NOMO-1 treated with dmso at 0.1 percent for 144 hours (cell line): ENCODE measurements at regions not wholly inside any gene's neighbourhood (a gene's known extent, or its start where the extent isn't known, plus 50 kb on each side); places are given as distances from the start of the nearest gene placed in this dataset.
"Not testable (repeated sequence)": the region's sequence is repeated elsewhere in the genome, so short reads cannot be mapped to it uniquely, and the experiment has no call there.

Experiments
- DNase-seq: peaks from one replicate; lab custom pipeline; 2025; ENCODE audit not compliant: unreplicated experiment; lab: John Stamatoyannopoulos, UW

GRCh38 chr12:111274777-111275176, 94.1 kb downstream of the PHETA1 start:
- no peak for DNase-seq

- no peak for DNase-seq
Observed at GRCh38 chr12:111271674-111272418, 97.0 kb downstream of the PHETA1 start.

- DNase-seq: no peak
Observed at GRCh38 chr12:111270774-111271173, 98.1 kb downstream of the PHETA1 start.

GRCh38 chr12:111270239-111270638, 98.7 kb downstream of the PHETA1 start:
- DNase-seq: peak; percentile 13

GRCh38 chr12:111269718-111270117, 99.2 kb downstream of the PHETA1 start:
- no peak for DNase-seq

GRCh38 chr12:111268738-111269572, 99.9 kb downstream of the PHETA1 start:
- no peak for DNase-seq

- DNase-seq: no peak
Observed at GRCh38 chr12:111267144-111267543, 101.8 kb downstream of the PHETA1 start.

- no peak for DNase-seq
Observed at GRCh38 chr12:111261911-111262676, 106.8 kb downstream of the PHETA1 start.

- DNase-seq: no peak
Observed at GRCh38 chr12:111260732-111261131, 108.2 kb downstream of the PHETA1 start.

GRCh38 chr12:111259231-111259630, 109.7 kb downstream of the PHETA1 start:
- DNase-seq: no peak

- DNase-seq: not testable (repeated sequence)
Observed at GRCh38 chr12:111258081-111258480, 110.8 kb downstream of the PHETA1 start.

- no peak for DNase-seq
Observed at GRCh38 chr12:111257435-111257902, 111.4 kb downstream of the PHETA1 start.

GRCh38 chr12:111256629-111257434, 112.1 kb downstream of the PHETA1 start:
- no peak for DNase-seq

GRCh38 chr12:111255261-111255660, 113.6 kb downstream of the PHETA1 start:
- DNase-seq: no peak

- no peak for DNase-seq
Observed at GRCh38 chr12:111254106-111254505, 114.8 kb downstream of the PHETA1 start.

GRCh38 chr12:111253213-111253612, 115.7 kb downstream of the PHETA1 start:
- DNase-seq: no peak

- no peak for DNase-seq
Observed at GRCh38 chr12:111251787-111252186, 117.1 kb downstream of the PHETA1 start.

GRCh38 chr12:111251058-111251730, 117.7 kb downstream of the PHETA1 start:
- DNase-seq: no peak

GRCh38 chr12:111250251-111250881, 118.5 kb downstream of the PHETA1 start:
- no peak for DNase-seq
